Left lobe of liver (tissue), 2 donors: ENCODE measurements at regions not wholly inside any gene's neighbourhood (a gene's known extent, or its start where the extent isn't known, plus 50 kb on each side); places are given as distances from the start of the nearest gene placed in this dataset.
"Not testable (repeated sequence)": the region's sequence is repeated elsewhere in the genome, so short reads cannot be mapped to it uniquely, and the experiment has no call there.

Source experiments
- ATAC-seq: fragments of 200-7000 bp; cut with Tn5 transposase; one replicate; pipeline ENCODE4 v1.9.1; 2020; ENCODE audit warnings: mild to moderate bottlenecking, moderate library complexity
- DNase-seq: peaks from one replicate; pipeline ENCODE4 v3.0.0-alpha.2; 2020; ENCODE audit warnings: low spot score
- donor health status: DM: no; HTN: no; CAD: no; lungs with moderate emphysema.
- donor health status: DM: no; HTN: yes; CAD: no.

DNA sequence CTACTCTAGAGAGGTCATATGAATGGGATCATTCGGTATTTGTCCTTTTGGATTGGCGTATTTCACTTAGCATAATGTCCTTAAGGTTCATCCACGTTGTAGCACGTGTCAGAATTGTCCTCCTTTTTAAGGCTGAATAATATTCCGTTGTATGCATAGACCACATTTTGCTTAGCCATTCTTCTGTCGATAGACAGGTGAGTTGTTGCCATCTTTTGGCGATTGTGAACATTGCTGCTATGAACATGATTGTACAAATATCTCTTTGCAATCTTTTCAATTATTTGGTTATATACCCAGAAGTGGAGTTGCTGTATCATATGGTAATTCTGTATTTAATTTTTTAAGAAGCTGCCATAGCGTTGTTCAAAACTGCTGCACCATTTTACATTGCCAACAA lies 52.4 kb upstream of the GOLGA8J start:
- no peak for ATAC-seq
- no peak for DNase-seq

DNA sequence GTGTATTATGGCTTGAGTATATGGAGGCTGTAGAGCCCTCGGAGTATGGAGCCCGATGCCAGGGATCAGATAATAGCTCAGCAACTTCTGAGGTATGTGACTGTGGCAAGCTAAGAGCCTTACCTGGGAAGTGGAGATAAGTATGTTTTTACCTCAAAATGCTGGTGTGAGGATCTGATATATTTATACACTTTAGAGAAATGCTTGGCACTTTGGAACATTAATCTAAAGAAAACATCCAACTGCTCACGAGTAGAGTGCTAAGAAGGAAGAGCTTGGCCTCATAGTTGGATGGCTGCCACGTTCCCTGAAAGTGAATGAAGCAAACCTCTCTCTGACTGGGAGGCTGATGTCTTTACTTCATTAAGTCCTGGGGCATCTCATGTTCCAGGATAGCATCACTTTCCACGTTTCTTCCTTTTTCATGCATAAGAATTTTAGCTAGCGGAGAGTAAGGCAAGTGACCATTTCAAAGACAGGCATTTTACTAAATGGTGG lies 58.9 kb upstream of the GOLGA8J start:
- DNase-seq = no peak
- no peak for ATAC-seq

DNA sequence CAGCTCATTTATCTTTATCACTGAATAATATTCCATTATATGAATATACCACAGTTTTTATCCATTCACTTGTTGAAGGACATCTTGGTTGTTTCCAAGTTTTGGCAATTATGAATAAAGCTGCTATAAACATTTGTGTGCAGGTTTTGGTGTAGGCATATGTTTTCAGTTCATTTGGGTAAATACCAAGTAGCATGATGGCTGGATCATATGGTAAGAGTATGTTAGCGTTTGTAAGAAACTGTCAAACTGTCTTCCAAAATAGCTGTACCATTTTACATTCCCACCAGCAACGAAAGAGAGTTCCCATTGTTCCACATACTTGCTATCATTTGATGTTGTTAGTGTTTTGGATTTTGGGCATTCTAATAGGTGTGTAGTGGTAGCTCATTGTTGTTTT lies 72.0 kb upstream of the GOLGA8J start:
- no peak for ATAC-seq
- DNase-seq = no peak

DNA sequence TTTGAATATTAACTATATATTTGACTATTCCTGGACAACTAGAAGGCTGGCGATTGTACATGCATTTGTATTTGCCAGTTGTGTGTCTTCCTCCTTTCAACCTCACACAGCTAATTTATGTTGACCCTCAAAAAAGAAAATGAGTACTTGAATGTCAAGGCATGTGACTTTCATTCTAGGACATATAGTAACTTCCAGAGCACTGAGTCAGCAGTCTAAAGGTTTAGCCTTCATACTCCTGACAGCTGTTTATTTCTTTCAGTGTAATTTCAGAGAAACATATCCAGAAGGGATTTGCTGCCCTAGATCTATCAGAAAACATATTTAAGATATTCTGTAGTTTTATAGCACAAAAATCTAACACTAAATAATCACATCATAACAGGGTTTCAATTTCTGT lies 74.6 kb upstream of the GOLGA8J start:
- ATAC-seq (no peak), DNase-seq (no peak)

DNA sequence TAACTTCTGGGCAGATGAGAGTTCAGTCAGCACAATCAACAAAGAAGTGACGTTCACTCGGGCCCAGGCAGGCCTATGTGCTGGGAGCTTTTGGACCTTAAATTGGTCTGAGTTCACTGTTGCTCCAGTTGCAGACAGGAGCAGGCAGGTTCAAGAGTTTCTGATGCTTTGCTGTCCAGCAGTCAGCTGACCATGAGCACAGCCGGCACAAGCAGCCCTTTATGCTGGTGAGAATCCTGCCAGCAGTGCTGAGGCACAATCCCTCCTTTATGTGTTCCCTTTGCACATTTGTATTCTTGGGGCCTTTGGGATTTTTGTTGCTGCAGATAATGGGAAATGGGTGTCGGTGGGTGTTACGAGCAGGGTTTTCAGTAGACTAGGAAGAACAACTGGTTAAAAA lies 81.2 kb upstream of the GOLGA8J start:
- ATAC-seq (no peak), DNase-seq (no peak)

DNA sequence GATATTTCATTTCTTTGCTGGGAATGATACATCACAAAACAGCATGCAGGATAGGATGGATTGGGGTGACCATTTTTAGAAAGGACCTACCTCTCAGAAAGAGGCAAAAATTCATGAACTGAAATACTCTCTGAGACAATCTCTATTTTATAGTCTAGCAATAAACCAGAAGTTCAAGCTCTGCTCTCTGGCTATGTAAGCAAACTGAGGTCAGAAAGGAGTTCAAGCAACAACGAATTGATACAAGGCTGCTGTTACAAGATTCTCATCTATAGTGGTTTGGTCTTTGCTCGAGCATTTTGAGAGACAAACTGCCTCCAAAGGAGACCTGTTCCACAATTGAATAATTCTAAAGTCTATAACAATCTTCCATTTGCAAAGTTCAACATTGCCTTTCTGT lies 84.7 kb upstream of the GOLGA8J start:
- ATAC-seq (no peak), DNase-seq (no peak)

DNA sequence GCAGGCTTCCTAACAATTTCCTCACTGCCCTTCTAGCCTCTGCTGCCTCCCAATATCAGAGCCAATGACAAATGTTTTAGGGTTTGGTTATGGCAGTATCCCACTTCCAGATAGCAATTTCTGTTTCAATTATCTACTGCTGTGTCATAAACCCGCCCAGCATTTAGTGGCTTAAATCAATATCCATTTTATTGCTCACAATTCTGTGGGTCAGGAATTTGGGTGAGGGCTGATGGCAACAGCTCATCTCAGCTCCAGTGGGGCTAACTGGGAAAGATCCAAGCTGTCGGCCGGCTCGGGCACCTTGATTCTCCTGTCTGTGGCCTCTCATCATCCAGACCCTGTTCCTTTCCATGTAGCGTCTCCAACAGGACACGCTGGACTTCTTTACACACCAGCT lies 85.3 kb upstream of the GOLGA8J start:
- ATAC-seq (no peak), DNase-seq (no peak)

DNA sequence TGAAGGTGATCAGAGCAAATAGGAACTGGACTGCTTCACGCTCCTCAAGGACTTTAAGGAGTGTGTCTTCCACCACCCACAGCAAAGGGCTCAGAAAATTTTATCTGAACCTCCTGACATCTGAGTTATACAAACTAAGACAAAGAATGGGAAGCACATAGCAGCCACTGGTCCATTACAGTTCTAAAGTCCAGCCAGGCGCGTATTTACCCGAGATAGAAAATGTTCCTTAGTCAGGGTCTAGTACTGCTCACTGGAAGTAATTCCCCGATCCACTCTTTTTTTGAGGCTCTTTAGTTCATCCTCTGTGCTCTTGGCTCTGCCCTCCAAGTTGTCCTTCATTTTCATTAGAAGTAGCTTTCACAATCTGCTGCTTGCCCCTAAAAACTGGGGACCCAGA lies 88.5 kb upstream of the GOLGA8J start:
- DNase-seq = no peak
- ATAC-seq = peak; percentile 81

DNA sequence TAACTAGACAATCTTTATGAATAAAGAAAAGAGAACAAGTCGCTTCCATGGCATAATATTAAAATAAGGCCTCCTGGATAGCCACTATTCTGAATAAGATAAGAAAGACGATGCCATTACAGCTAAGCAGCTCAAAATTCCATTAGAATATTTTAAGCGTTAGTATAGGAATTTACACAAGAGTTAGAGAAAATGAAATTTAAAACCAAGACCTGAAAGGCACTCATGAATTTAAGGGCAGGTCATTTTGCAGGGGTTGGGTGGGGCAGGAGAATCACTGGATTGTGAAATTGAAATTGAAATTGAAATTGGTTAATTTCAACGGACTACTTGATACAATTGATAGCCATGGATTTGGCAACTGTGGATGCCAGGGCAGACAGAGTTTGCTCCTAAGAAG lies 91.8 kb upstream of the GOLGA8J start:
- DNase-seq = no peak
- ATAC-seq = no peak

DNA sequence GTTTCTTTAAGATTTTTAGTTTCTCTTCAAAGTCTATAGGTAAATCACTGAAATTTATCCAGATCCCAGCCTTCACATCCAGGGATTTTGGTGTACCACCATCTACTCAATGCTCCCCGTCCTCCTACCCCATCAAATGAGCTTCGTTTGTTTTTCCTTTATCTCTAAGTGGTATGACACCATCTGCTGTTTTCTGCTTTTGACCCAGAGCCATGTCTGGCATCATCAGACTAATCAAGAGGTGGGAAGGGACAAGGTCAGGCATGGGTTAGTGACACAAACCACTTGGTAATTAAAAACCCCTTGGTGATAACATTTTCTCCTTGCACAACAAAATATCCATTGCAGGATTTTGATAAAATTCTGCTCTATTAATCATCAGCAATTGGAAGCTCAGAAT lies 92.7 kb upstream of the GOLGA8J start:
- DNase-seq (no peak), ATAC-seq (no peak)

DNA sequence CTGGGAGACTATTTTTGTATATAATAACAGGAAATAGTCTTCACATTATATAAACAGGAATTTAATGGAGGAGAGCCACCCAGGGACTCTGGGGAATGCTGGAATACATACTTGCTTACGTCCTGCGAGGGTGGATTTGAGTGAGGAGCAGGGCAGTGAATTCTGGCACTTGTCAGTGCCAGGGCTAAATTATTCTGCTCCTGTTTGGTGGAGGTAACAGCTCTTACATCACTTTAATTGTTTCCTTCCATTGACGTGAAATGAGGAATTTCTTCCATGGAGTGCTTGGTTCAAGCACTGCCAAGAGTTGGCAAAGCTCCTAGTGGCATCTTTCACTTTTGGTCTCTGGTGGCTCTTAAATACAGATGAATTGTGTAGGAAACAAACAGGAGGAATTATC lies 94.1 kb upstream of the GOLGA8J start:
- ATAC-seq (no peak), DNase-seq (no peak)

DNA sequence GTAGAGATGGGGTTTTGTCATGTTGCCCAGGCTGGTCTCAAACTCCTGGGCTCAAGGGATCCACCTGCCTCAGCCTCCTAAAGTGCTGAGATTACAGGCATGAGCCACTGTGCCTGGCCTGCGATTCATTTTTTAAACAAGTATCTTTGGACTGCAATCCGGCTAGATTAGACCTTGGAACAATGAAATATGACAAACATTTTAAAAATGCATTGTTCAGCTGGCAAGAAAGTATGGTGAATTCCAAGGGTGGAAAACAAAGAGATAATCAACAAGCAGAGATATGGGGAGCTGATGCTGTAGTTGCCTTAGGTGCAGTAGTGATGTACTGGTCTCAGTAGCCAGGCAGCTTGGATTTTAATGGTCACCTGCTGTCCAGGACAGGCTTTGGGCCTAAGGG lies 95.8 kb upstream of the GOLGA8J start:
- ATAC-seq = no peak
- no peak for DNase-seq

DNA sequence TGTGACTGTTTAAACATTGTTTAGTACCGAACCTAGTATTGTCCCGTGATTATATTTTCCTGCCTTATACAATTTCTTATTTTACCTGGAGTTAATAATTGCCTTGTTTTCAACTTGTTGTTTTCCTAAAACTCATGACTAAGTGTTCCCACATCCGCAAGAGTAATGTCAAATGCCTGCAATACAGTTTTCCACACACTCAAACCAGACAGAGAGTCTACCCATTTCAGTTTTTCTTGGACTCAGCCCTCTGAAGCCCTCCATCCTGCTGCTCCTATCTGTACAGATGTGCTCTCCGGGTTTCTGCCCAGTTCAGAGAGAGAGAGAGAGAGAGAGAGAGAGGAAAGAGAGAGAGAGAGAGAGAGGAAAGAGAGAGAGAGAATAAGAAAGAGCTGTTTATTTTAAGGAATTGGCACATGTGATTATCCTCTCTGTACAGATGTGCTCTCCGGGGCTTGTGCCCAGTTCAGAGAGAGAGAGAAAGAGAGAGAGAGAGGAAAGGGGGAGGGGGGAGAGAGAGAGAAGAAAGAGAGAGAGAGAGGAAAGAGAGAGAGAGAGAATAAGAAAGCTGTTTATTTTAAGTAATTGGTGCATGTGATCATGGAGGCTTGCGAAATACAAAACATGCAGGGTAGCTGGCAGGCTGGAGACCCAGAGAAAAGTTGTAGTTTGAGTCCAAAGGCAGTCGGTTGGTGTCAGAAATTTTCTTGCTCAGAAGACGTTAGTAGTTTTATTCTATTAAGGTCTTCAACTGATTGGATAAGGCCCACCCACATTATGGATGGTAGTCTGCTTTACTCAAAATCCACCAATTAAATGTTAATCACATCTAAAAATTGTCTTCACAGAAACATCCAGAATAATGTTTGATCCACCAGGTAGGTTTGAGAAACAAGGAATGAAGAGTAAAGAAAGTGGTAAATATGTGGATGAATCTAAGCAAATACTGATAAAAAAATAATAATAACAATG lies 104.1 kb upstream of the GOLGA8J start:
- DNase-seq = no peak
- ATAC-seq = peak; percentile 74

DNA sequence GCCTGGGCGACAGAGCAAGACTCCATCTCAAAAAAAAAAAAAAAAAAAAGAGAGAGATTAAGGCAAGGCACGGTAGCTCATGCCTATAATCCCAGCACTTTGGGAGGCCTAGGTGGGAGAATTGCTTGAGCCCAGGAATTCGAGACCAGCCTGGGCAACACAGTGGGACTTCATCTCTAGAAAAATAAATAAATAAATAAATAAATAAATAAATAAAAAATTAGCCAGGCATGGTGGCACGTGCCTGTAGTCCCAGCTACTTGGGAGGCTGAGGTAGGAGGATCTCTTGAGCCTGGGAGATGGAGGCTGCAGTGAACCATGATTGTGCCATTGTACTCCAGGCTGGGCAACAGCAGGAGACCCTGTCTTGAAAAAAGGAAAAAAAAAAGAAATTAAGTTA lies 108.7 kb upstream of the GOLGA8J start:
- ATAC-seq, DNase-seq: not testable (repeated sequence)

DNA sequence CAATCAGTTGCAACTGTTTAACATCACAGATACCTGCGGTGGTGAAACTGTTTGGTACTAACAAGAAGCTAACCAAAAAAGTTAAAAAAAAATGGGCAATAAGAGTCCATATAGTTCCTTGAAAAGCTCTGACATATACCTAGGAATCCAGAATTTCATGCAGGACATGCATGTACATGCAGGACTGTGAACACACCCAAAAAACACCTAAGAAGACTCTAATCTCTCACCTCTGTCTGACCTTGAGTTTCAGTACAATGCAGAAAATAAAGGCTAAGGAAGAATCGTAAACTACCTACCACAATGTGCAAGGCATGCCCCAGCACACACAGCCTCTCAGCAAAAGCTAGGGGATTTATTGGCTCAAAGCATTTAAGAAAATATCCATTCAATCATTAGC lies 110.7 kb upstream of the GOLGA8J start:
- DNase-seq (no peak), ATAC-seq (no peak)

DNA sequence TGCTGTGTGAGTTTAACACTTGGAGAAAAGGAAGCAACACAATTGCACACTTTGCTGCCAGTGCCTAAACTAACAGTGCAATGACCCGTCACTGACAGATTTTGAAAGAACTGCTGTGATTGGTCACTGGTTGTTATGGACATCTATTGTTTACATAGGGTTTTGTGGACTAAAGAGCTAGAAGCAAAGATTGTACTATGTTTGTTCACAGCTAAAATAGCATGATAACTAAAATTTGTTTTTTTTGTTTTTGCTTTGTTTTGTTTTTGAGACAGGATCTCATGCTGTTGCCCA lies 112.4 kb upstream of the GOLGA8J start:
- ATAC-seq = peak; percentile 89
- DNase-seq = peak; percentile 48

DNA sequence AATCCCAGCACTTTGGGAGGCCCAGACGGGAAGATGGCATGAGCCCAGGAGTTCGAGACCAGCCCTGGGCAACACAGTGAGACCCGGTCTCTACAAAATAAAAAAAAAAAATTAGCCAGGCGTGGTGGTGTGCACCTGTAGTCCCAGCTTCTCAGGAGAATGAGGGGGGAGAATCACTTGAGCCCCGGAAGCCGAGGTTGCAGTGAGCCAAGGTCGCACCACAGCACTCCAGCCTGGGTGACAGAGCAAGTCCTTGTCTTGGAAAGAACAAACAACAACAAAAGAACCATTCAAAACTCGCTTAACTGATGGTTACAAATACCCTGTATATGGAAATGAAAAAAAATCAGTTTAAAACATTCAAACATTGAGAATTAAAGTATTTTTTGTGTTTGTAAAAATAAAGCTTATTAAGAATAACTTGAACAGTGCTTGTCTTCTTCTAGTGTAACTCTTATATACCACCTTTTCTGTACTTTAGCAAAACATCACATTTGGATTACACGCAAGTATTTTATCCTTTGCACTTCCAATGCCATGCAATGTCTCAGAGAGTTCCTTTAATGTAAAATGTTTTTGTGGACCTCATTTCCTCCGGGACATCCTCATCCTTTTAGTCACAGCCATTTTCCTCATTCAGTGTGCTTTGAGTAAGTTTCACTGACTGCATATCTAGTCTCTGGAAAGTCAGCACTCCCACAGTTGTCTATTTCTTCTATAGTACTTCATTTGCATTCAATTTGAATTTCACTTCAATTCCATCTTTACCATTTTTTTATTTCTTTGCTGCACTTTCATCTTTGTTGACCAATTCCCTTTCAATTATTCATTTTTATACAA lies 113.0 kb upstream of the GOLGA8J start:
- DNase-seq = no peak

DNA sequence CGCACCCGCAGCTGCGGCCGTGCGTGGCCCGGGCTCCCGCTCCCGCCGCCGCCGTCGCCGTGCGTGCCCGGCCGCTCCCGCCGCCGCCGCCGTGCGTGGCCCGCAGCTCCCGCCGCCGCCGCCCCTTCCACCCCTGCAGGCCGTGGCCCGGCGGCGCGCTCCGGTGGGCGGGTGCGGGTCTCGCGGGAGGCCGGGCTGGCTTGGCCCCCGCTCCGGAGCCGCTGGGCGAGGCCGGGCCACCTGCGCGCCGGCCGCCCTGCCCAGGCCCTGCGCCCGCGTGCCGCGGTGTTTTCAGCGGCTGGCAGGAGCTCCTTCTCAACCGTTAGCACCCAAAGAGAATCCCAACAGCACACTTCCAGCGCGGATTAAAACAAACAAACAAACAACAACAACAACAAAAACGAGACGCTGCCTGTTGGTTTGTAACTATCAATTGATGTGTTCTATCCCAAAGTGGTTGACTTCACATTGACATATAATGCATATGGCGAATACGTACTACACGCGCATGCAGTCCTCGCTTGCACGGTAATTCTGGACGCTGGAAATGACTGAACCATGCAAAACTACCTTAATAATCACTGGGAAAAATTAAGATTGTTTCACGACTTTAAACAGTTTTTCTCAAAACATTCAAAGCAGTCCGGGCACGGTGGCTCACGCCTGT lies 113.7 kb upstream of the GOLGA8J start:
- ATAC-seq (peak; percentile 55), DNase-seq (no peak)

More for the DNA sequence above, 113.0 kb upstream of the GOLGA8J start:
- no peak for ATAC-seq

DNA sequence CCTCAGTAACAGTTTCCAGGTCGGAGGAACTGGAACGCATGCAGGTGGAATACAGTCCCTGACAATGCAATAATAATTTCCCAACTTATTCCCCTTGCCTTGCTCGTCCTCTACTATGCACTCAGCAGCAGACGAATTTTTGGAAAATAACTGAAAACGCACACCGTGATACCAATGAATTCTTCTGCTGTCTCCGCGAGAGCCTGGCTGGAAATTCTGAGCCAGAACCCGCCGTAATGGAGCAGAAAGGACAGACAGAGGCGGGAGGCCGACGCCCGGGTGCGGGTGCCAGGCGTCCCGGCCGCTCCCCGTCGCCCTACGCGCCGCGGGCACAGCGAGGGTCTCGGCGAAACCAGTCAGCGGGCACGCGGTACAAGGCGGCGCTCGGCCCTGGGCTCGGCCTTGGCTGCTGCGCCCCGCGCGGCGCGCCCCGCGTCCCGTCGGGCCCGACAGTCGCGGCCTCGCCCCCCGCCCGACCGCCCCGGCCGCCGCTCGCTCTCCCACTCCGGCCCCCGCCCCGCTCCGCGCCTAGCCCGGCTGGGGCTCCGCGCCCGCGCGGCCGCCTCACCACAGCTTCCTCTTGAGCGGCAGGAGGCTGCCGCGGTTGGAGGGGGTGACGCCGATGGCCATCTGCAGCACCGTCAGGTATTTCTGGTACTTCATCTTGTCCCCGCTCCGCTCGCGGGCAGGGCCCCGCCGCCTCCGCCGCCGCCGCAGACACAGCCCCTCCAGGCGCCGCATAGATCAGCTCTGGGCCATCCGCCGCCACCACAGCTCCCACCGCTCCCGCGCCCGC lies 114.5 kb upstream of the GOLGA8J start:
- DNase-seq (no peak), ATAC-seq (peak; percentile 66)

DNA sequence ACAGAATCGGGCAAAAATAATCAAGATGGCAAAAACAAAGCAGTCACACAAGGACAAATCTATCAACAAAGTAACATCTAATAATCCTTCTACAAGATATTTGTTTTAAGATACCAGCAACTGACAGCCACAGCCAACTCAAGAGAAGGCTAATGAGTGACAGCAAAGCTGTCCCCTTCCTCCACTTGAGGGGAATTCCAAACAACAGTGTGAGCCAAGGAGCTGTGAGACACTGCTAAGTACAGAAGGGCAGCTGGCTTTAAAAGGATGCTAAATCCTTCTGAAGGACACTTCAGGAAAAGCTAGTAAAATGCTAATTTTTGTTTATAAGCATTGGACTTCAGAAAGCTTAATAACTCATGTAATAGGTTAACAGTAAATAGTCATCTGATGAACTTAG lies 120.3 kb upstream of the GOLGA8J start:
- ATAC-seq (no peak), DNase-seq (no peak)
